ENCODE measurements at regions not wholly inside any gene's neighbourhood (a gene's known extent, or its start where the extent isn't known, plus 50 kb on each side); places are given as distances from the start of the nearest gene placed in this dataset.

DNA sequence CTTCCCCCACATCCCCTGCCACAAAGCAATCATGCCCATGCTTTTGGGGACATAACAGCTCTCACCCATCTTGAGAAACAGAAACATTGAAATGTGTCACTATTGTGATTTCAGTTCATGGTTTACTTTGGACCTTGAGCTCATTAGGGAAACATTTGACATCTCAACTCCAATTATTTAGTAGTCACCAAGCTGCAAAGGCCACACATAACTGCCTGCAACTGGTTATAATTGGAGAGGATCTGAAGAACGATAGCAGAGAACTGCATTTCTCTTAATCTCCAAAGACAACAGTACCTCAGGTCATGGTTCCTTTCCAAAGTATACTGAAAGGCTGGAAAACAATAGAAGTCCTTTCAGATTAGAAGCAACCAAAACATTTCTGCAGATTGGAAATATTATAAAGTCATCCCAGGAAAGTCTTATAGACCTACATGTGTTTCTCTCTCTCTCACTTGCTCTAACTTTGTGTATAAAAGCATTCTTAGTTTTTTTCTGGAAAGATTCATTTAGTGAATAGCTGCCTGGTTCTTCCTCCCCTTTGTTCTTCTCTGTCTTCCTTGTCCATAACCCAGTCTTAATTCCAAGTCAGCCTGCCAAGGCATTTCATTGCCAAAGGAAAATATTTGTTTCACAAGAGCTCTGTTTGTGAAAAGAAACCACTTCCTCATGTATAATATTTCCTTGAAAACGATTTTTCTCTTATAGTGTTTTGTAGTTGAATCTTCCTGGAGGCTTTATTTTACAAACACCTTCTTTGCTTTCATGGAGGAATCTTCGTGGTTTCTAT lies 426.8 kb downstream of the ADGRL2 start:
- peak in 1 of 2 donors; percentile 23 for DNase-seq (ENCODE audit: low read depth in 2 of 2)

DNA sequence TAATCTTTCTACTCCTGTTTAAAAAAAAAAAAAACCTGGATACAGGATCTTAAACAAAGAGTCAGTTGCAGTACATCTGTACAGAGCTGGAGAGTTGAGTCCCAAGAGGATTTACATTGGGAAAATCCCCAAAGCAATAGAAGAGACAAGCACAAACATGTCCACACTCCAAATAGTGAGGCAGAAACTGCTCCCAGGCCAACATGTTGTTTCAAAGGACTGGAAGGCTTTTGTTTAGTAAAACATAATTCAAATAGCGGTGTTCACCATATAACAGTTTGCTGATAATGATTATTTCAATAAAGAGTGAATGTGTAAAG lies 425.4 kb downstream of the ADGRL2 start:
- peak in 1 of 2 donors; percentile 13 for DNase-seq (ENCODE audit: low read depth in 2 of 2)

DNA sequence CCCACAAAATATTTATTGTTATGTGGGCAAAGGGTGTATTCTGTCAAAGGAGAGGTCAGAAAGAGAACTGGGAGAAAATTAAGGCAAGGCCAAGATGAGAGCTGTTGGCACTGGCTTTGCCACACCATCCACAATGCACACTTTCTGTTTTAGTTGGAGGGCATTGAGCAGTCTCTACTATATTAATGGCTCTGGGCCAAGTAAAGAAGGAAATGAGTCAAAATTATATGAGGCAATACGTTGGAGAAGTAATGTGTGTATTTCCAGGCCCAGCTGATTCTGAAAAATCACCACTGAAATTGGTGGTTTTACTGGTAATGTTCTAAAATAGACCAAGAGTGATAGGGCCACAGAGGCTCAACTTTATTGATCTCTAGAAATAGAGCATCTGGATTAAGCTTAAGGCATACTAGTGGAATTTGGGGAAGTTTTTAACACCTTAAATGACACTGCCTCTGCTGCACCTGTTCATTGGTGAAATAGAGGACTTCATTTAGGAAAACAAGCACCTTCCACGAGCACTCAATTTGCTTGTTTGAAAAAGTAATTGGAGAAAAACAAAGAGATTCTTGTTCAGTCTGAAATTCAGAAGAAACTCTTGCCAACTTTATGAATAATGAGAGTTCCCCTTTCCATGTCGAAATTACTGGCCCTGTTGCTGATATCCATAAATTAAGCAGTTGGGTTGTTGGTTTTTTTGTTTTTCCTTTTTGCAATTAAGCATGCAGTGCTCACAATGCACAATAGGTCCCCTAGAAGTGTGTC lies 424.9 kb downstream of the ADGRL2 start:
- peak; percentile 27 to 78 for DNase-seq (ENCODE audit: low read depth in 2 of 2)

DNA sequence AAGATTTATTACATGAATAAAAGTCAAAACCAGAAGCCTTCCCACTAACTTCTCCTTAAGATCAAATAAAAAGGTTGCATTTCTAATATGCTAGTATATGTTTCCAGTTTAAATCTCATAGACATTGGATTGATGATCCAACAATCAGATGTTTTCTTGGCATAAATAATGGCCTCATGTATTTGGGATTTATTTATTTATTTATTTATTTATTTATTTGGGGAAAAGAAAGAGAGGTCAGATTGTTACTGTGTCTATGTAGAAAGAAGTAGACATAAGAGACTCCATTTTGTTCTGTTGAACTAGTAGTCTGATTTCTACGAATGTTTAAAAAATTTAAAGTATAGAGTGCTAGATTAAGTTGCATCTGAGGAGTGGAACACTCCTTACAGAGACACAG lies 422.4 kb downstream of the ADGRL2 start:
- DNase-seq (ENCODE audit: low read depth in 2 of 2) = no peak

DNA sequence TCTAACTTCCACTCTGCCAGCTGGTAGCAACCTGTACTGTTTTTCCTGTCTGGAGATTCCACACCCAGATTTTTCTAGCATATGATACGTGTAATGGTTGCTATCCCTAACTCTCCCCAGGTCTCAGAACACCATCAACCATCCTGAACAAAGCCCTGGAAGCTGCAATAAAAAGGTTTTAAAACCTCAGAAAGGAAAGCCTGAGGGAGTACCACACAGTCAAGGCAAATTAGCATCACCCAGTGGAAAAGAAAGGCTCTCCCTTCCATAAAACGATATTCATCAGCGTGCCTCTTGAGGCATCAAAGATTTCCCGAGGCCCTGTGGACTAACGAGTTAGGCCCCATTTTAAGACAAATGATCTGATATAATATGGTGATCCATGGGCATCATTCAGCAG lies 421.0 kb downstream of the ADGRL2 start:
- no peak for DNase-seq (ENCODE audit: low read depth in 2 of 2)

DNA sequence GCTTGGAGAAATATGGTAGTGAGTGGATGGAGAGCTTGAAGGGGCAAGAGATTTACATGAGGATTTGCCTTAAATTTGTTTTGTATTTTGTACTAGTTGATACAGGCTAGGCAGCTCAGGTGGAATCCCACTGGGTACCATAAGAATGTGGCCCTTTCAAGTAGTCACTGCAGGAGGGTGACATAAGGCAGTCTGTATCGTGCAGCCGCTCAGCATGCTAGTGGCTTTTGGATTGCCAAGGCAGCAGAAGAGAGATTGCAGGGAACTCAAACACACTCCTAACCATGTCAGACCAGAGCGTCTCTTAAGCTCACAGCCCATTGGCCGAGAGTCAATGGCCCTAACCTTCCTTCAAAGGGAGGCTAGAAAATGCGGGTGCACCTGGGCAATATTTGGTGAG lies 420.0 kb downstream of the ADGRL2 start:
- DNase-seq (ENCODE audit: low read depth in 2 of 2) = no peak

DNA sequence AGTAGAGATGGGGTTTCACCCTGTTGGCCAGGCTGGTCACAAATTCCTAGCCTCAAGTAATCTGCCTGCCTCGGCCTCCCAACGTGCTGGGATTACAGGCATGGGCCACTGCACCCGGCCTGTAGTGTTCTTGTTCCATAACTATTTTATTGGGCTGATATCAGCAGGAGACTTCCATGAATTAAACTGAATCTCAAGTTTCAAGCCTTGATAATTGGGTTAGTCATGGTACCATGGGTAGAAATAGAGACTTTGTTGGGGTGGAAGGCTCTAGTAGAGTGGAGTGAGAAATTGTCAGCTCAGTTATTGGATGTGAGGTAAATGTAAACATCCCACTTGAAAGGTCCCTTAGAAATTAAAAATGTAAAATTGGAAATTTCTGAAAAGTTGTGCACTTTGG lies 419.1 kb downstream of the ADGRL2 start:
- no peak for DNase-seq (ENCODE audit: low read depth in 2 of 2)

DNA sequence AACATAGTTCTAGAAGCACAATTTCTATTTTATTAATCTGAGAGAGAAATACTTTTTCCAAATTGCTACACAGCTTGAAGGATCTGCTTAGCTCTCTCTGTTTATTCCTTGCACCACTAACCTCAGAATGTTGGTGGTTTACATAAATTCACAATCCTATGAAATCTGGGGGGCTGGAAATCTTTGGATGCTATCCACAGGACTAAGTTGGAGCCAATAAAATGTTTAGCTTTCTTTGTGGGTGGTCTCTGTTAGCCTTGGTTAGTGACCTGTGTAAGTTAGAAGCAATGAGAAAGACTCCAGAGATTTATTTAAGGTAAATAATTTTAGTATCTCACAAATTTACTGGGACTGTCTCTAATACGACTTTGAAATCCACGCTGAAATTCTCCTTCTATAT lies 418.1 kb downstream of the ADGRL2 start:
- DNase-seq (ENCODE audit: low read depth in 2 of 2) = no peak

DNA sequence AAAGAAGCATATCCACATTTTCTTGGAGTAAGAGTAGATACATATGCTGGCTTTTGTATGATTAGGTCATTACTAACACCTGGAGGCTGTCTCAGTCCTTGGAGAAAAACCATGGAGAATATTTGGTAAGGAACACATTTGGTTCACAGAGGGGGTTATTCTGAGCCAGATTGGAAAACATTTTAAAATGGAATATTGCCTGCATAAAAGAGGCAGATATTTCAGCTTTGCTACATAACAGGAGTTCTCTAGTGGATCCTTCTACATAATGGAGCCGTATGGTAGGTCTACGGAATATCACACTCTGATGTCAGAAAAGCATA lies 415.1 kb downstream of the ADGRL2 start:
- DNase-seq (ENCODE audit: low read depth in 2 of 2) = no peak

DNA sequence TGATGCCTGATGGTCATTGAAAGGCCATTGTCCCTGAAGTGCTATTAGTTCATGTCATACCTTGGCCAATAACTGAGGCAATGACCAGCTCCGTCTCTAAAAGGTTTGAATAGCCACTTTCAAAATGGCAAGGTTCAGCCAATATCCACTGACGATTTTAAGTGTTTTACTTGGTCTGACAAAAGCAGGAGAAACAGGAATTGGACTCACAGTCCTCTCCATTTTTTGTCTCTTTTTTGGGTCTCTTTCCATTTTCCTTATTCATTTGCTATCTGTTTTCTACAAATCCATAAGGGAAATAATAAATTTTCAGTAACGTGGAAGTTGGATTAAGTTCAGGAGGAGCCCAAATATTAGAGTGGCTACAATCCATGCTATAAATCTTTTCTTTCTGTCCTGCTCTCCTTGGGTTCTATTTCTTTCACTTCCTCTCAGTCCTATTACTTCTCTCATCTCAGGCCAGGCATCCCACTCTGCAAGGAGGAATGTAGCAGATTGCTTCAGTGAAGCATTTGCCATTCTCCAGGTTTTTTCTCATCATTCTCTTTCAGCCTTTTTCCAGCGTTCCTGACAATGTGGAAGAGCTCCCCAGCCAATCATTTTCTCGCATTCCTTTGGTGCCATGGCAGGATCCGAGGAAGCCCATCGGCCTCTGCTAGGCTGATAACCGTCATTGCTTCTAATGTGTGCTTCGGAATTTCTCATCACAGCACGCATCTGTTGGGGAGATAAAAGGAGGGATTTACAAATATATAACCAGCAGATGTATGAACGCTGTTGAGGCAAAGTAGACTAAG lies 414.5 kb downstream of the ADGRL2 start:
- DNase-seq (ENCODE audit: low read depth in 2 of 2) = no peak

DNA sequence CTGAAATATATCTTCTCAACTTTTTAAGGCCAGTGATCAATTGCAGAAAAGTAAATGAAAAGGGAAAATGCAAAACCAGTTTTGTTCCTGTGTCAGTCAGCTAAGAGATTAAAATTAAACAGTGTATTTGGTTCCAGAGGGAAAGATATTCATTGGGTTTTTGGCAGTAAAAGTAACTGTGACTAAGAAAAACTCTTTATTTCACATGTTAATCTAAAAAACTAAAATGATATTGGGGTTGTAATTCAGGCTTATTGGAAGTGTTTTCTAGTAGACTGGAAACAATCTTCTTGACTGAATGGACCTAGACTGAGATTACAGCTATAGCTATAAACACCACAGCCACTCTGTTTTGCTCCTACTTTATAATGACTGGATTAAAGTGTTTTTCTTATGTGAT lies 413.9 kb downstream of the ADGRL2 start:
- no peak for DNase-seq (ENCODE audit: low read depth in 2 of 2)

DNA sequence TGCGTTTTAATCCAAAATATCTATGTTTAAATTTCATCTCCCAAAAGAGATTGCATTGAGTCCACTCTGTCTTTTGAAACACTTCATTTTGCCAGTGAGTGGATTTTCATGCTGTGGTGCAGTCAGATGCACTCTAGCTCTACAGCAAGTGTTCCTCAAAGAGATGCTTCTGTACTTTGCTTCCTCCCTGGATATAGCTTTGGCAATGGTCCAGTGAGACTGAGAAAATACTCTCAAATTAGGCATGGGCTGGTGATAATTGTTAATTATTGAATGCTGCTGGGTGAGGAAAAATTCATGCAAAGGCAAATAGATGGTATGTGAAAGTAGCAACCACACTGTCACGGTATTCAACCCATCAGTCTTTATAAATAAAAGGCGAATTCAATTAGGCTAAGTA lies 396.9 kb downstream of the ADGRL2 start:
- no peak for DNase-seq (ENCODE audit: low read depth in 2 of 2)

DNA sequence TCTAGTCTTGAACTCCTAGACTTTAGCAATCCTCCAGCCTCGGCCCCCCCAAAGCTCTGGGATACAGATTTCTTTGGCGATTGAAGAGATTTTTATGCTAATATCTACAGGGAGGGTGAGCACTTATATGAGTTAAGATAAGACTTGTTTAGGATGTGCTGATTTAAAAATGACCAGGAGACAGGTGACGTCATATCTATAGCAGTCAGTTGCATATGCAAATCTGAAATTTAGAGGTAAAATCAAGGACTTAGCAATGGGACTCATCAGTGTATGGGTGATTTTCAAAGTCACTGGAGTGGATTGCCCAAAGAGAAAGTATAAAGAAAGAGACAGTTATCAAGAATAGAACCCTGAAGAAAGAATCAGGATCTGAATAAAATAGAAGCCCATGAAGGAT lies 394.5 kb downstream of the ADGRL2 start:
- DNase-seq (ENCODE audit: low read depth in 2 of 2) = no peak

DNA sequence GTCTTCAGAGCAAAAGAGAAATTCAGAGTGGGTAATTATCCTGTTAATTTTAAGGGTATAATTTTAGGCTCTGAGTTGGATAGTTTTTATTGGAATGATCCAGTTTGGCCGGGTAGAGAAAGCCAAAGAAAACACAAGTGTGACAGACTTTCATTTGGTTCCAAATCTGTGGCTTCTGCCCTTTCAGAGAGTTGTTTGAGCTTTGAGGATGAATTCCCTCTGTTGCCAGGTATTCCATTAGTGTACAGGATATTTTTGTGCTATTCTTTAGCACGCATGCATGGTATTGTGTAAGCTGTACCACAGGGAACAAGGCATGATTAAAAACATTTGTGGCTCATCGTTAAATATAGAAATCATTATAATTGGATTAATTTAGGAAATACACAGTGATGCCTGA lies 384.4 kb downstream of the ADGRL2 start:
- DNase-seq (ENCODE audit: low read depth in 2 of 2) = peak in 1 of 2 donors; percentile 77

DNA sequence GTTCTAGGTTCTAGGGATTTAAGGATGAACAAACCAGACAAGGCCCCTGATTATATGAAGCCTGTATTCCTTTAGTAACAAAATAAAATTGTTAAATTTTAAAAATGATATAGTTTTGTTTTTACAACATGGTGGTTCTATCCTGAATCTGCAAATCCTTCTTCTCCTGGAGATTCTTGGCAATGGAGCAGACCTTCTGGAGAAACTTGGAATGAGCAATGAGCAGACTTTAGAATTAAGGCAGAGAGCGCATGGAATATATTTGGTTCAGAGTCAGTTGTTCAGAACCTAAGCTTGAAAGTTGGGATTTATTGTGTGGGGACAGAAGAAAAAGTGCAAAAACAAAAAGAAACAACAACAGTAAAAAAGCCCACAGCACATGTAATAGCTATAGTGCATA lies 381.1 kb downstream of the ADGRL2 start:
- no peak for DNase-seq (ENCODE audit: low read depth in 2 of 2)

DNA sequence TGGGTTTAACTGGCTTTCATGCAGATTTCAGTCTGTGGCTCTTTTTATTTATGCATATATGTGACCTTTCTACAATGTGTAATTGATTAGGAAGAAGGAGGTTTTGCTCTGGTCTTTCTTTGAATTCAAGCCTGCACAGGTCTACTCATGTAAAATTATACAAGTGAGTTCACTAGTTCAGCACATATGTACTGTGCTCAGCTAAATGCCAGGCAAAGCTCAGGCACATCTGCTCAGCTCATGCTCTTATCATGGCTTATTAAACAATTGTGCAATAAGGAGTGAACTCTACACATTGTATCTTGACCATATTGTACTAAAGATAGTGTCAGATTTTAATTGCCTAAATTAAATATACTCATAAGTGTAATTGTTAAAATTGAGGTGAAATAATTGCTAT lies 378.4 kb downstream of the ADGRL2 start:
- DNase-seq (ENCODE audit: low read depth in 2 of 2) = no peak

DNA sequence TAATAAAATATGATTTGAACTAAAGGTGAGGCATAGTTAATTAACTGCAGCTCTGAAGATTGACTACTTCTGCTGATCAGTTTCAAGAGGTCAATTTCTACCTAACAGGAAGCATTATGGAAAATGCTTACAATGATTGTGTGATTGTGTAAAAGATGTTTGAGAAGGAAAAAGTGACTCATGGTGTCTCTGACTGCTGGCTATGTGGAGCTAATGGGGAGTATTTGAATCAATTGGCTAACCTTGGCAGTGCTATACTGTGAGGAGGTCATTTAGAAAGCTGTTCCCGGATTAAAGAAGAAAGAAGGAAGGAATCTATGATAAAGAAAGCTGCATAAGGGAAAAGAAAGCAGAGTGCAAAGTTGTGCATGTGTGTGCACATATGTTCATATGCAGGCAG lies 376.5 kb downstream of the ADGRL2 start:
- DNase-seq (ENCODE audit: low read depth in 2 of 2) = peak in 1 of 2 donors; percentile 23

DNA sequence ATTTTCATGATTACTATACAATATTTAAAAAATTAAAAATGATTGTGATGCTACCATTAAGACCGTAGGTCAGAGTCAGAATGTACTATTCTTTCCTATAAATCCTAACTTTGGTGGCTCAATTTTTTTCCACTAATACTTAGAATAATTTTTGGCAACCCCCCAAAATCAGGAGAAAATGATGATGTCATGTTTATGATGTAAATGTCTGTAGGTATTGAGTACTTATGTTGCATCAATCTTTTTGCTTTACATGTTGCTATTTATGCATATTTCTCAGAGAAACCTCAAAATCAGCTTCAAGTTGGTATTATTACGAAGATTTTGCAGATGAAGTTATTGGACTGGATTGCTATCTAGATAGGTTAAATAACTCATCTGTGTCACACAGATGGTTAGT lies 371.2 kb downstream of the ADGRL2 start:
- no peak for DNase-seq (ENCODE audit: low read depth in 2 of 2)

DNA sequence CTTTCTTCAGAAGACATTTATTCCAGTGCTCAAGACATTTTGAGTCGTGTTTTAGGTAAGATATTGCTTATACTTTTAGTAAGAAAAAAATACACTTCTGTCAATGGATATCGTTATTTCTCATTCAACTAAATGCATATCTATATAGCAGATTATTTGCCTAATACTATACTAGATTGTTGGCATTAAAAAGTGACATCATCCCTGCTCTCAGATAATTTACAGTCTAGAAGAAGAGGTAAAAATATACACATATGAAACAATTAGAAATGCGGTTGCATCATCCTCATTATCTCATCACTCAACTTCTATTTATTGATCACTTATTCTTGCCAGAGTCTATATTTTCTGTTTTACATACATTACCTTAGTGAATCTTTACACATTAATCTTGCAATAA lies 367.7 kb downstream of the ADGRL2 start:
- DNase-seq (ENCODE audit: low read depth in 2 of 2) = no peak

DNA sequence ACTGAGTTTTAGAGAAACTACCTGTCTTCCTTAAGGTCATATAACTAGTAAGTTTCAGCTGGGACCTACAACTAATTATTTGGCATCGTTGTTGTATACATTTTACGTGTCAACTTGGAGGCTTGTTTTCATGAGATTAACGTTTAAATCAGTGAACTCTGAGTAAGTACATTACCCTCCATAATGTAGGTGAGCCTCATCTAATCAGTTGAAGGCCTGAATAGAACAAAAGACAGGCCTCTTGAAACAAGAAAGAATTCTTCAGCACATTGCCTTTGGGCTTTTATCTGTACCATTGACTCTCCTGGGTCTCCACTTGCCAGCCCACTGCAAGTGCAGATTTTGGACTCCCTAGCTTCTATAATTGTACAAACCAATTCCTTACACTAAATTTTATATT lies 364.6 kb downstream of the ADGRL2 start:
- DNase-seq (ENCODE audit: low read depth in 2 of 2) = no peak

DNA sequence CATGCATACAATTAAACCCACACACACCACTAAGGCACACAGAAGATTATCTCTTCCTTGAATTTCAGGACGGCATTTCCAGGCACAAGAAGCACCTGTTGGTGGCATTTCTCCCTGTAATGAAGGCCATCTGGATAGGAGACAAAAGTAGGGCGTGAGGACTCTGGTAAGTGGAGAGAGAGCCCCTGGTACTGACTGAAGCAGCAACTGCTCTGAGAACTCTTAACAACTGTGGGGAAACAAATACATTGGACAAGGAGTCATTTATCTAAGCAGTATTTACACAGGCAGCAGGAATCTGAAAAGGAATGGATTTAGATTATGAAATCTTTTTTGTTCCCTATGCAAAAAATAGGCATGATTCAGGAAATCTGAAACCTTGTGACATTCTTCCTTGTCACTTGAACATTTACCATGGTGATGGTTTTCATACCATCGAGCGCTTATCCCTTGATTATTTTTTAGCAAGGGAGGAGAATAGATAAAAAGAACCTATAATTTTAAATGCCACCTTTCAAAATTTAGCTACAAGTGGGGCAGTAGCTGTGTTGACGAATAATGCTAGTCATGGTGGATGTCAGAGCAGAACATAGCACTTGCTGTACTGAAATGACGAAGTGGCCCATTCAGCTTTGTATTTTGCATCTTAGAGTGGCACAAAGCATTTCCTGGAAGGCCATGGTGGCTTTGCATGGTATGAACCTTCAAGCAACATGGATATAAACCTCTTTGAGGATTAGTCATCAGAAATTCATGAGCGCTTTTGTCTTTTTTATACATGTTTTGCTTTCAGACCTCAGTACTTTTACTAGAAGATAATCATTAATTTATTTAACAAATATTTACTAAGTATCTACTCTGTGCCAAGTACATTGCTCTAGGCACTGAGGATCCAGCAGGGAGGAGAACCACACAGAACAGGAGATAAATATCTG lies 362.0 kb downstream of the ADGRL2 start:
- no peak for DNase-seq (ENCODE audit: low read depth in 2 of 2)

Data from lung microvascular endothelial cell (primary cell).